NCI-H1694 treated with DMSO at 0.1 percent for 48 hours (cell line): ENCODE measurements at regions not wholly inside any gene's neighbourhood (a gene's known extent, or its start where the extent isn't known, plus 50 kb on each side); places are given as distances from the start of the nearest gene placed in this dataset.
"Not testable (repeated sequence)": the region's sequence is repeated elsewhere in the genome, so short reads cannot be mapped to it uniquely, and the experiment has no call there.

Source experiments
- DNase-seq: peaks from one replicate; lab custom pipeline; 2025; lab: John Stamatoyannopoulos, UW

DNA sequence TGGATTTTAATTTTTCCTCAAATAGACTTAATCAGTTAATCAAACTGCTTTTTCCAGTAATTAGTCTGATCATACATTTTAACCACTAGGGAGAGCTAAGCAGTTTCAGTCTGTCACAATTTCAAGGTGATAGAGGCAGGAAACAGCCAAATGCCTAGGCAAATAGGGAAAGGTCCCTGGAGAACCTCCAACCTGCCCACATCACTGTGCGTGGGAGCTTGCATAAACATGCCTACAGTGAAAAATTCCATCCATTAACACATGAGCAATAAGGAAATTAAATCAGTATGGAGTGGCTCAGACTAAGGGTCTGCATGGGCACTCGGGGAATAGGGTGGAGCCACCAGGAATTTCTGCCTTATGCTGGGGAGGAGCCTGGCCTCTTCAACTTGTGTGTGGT lies 74.6 kb downstream of the AASDHPPT start:
- DNase-seq, result no peak

DNA sequence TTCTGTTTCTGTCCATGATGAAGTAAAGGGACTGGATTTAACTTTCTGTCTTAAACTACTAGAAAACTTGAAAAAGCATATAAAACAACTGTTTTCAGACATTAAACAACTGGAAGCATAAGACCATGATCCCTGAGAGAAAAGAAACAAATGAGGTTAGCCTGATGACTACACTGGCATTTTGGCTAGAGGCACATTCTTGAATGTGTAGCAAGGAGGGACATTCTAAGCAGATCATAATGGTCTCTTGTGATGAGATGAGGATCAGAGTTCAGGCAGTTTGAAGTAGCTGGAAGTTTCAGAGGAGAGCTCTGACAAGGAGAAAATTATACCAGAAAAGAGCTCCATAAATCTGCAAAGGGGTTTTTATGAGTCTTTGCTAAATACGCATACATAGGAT lies 75.4 kb downstream of the AASDHPPT start:
- DNase-seq, result no peak

- DNase-seq, result no peak
Observed at GRCh38 chr11:106156290-106156937, 79.0 kb downstream of the AASDHPPT start.

DNA sequence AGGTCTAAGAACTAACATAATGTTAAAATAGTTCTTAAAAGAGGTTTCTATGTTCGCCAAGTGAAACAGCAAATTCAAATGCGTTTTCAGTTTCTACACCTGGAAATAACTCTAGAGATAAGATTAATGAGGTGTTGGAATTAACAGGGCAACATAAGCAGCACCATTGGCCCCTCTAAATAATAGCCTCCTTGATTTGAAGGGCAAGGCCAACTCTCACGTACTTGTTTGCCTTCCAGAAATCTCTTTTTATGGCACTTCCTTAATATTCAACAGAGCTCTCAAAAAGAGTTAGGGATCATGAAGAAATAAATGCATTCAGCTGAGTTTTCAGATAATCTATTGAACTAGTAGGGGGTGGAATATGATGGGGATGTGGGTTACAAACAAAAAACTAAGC lies 80.9 kb downstream of the AASDHPPT start:
- no peak for DNase-seq

DNA sequence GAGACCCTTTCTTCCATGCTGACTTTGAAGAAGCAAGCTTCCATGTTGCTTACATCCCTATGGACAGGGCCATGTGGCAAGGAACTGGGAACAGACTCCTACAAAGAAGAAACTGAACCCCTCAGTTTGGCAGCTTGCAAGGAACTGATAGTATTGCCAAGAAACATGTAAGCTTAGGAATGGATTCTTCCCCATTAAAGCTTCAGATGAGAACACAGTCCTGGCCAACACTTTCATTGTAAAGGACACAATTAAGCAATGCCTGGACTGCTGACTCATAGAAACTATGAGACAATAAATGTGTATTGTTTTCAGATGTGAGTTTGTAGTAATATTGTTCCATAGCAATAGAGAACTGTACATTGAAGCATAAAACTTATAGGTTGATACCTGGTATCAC lies 82.4 kb downstream of the AASDHPPT start:
- DNase-seq, result no peak

DNA sequence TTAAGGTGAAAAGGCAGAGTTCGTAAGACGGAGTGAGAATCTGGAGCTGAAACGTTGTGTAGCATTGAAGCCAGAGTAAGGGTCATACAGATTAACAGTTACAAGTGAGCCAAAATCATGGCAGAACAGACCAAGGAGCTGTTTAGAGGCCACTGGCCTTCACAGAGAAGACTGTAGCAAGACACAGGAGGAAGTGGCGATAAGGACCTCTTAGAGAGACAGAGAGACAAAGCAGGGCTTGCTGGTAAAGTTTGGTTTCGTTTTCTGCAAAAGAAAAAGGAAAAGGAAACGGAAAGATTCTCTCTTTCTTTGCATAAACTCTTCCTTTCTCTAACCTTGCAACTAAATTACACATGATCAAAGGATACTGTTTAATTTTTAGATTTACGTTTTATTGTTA lies 83.0 kb downstream of the AASDHPPT start:
- no peak for DNase-seq

DNA sequence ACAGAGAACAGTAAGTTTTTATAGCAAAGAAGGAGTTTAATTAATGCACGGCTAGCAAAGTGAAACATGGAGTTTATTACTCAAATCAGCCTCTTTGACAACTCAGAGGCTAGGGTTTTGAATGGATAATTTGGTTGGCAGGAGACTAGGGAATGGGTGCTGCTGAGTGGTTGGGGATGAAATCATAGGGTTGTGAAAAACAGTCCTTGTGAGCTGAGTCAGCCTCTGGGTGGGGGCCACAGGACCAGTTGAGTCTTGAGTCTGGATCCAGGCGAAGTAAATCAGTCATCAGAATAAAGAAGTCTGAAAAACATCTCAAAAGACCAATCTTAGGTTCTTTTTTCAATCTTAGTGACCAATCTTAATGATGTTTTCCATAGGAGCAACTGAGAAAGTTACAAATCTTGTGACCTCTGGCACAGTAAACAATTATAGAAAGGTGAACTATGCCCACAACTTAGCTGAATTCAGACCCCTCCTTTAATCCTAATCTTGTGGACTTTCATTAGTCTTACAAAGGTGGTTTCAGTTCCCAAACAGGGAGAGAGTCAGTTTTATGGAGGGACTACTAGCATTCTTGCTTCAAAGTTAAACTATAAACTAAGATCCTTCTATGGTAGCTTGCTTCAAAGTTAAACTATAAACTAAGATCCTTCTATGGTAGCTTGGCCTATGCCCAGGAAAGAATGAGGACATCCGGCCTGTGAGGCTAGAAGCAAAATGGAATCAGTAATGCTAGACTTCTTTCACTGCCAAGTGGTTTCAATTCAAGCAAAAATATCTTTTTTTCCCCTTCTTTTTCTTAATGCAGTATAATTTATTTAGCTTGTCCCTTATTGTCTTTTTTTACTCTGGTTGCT lies 84.5 kb downstream of the AASDHPPT start:
- DNase-seq, result no peak

- DNase-seq, result no peak
Observed at GRCh38 chr11:106167085-106167484, 89.6 kb downstream of the AASDHPPT start.

DNA sequence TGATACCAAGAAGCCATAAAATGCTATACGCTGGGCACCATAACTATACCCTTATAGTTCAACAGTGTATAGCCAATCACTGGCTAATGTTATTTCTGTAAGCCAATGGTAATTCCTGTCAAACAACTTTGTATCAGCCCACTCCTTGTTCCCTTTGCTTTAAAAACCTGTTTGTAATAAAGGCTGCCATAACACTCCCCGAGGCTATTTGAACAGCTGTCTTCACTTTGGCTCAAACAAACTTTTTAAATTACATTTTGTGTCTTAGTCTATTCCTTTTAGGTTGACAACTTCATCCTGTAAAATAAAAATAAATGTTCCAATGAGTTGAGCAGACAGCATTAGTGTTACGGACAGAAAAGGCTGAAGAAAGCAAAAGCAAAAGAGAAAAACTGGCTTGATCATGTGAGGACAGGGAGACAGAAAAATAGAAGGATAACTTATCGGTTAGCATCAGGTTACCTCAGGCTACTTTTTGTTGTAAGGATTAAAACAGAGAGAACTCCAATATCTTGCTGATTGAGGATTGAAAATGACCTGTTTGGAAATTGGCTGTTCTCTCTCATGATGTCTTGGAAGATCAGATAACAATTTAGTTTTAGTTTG lies 95.0 kb downstream of the AASDHPPT start:
- DNase-seq, result no peak

GRCh38 chr11:106173291-106173690 lies 95.8 kb downstream of the AASDHPPT start:
- DNase-seq, result no peak

- not testable (repeated sequence) for DNase-seq
Observed at GRCh38 chr11:106174003-106174402, 96.5 kb downstream of the AASDHPPT start.

- no peak for DNase-seq
Observed at GRCh38 chr11:106176817-106177216, 99.4 kb downstream of the AASDHPPT start.

GRCh38 chr11:106177311-106177710 lies 99.8 kb downstream of the AASDHPPT start:
- no peak for DNase-seq

- no peak for DNase-seq
Observed at GRCh38 chr11:106178361-106178760, 100.9 kb downstream of the AASDHPPT start.

DNA sequence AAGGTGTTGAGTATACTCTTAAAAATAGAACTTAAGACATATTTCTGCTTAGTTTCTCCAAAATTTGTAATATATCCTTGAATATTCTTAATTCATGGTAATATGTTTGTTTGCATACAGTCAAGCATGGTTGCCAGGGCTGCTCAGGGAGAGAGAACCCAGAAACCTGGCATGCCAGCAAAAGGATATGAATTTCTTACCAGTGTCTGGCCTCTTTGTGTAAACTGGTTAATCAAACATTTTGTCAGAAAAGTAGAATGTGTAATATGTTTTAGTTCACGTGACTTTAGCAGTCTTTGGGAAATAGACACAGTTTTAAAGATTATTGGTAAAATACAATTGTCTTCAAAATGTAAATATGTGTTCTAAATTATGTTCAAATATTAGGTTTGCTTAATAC lies 101.6 kb downstream of the AASDHPPT start:
- DNase-seq, result no peak

GRCh38 chr11:106186630-106187029 lies 109.2 kb downstream of the AASDHPPT start:
- DNase-seq, result no peak

GRCh38 chr11:106187860-106188456 lies 110.5 kb downstream of the AASDHPPT start:
- no peak for DNase-seq

- no peak for DNase-seq
Observed at GRCh38 chr11:106193956-106194355, 116.5 kb downstream of the AASDHPPT start.

GRCh38 chr11:106197438-106197837 lies 120.0 kb downstream of the AASDHPPT start:
- no peak for DNase-seq

DNA sequence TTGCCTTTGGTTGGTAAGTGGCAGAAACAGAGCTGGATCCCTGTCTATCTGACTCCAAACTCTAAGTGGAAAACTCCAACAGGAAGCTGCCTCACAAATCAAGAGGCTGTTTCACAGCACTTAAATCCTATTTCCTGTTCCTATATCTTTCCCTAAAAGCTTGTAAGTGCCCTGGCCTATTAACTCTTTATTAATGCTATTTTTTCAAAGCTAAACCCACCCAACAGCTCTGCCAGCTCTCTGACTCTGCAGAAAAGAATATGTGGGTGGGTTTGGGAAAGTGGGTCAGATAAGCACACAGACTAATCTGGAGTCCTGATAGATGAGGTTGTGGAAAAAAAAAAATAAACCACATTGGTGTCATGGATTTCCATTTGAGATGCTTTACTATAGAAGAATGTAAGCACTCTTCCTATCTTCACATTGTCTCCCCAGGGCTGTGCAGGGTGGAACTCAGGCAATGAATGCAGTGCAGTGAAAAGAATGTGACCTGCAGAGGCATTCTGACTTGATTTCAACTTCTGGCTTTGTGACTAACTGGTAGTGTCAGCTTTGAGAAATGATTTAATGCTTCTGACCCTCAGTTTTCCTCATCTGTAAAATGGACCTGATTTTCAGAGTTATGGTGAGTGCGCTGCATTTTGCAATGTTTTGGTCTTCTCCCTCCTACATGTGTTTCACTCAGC lies 125.6 kb downstream of the AASDHPPT start:
- DNase-seq, result no peak

GRCh38 chr11:106208760-106209159 lies 131.3 kb downstream of the AASDHPPT start:
- no peak for DNase-seq

GRCh38 chr11:106212081-106212480 lies 134.6 kb downstream of the AASDHPPT start:
- DNase-seq, result no peak
